SHP77 (cell line): ENCODE measurements at regions not wholly inside any gene's neighbourhood (a gene's known extent, or its start where the extent isn't known, plus 50 kb on each side); places are given as distances from the start of the nearest gene placed in this dataset.

Source experiments
- DNase-seq, 2 experiments: peaks; one replicate each; lab custom pipeline; 2025; lab: John Stamatoyannopoulos, UW

GRCh38 chr13:62040806-62041205 lies 625.2 kb upstream of the PCDH20 start:
- DNase-seq: no peak

- DNase-seq: no peak
Observed at GRCh38 chr13:62040078-62040477, 624.4 kb upstream of the PCDH20 start.

- DNase-seq: no peak
Observed at GRCh38 chr13:62038214-62038613, 622.6 kb upstream of the PCDH20 start.

GRCh38 chr13:62035981-62036380 lies 620.3 kb upstream of the PCDH20 start:
- no peak for DNase-seq

DNA sequence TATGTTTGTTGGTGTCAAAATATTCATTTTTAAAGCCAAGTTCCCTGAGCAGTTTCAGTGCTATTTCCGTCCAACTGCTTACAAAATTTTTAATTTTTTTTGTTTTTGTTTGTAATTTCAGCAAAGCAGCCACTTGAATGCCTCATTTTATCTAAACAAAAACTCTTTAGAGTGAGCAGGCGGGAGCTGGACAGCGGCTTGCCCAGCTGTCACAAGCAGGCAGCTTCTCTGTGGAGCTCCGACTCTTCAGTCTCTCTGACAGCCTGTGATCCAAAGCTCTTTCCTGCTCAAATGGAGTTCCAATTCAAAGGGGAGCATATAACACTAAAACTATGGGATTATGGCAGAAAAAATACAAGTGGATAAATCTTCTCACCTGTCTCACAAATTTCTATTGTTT lies 618.3 kb upstream of the PCDH20 start:
- DNase-seq: no peak

DNA sequence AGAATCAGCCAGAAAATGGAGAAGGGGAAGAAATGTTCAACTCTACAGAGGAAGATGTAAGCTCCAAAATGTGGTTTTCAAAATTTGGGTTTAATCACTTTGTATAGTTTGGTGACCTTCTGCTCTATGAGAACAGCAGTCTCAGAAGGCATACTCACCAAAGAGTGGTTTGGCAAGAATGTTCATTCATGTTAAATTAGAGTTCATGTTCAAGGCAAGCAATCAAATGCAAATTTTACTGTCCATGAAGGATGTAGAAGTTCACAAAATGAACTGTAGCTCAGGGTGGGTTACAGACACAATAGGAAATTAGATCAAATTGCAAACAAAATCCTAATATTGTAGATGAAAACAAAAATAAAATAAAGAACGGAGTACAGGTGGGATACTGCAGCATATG lies 606.7 kb upstream of the PCDH20 start:
- no peak for DNase-seq

DNA sequence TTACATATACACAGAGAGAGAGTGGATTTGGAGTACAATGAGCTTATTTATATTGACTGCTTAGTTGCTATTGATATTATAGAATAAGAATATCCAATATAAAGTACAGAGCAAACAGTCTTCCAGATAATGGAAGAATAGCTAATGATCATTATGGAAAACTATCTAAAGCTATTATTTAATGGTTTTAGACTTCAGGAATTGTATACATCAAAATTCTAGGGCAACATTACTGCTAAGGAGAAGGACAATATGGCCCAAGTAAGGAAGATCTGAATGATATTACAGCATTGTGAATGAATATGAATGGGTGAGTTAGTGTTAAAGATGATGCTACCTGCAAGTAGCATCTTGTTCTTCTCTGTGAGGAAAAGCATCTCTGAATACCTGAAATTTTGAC lies 604.2 kb upstream of the PCDH20 start:
- DNase-seq: no peak

- DNase-seq: peak; percentile 18 to 44
Observed at GRCh38 chr13:62014299-62014698, 598.6 kb upstream of the PCDH20 start.

DNA sequence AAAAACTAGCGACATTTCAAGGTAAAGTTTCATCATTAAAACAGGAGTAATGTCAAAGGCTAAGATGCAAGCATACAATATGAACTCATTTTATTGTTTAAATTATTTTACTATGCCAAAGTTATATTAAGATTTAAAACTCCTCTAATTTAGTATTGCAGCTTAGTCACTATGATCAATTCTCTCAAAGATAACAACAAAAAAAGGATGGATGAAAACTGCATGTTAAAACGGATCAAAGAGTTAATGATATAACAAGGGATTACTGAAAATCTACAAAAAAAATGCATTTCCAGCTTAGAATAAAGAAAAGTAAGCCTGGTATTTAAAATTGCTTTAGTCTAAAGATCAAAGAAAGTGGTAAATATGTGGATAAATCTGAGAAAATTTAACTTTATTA lies 587.8 kb upstream of the PCDH20 start:
- DNase-seq: no peak

GRCh38 chr13:61994174-61994573 lies 578.5 kb upstream of the PCDH20 start:
- no peak for DNase-seq

DNA sequence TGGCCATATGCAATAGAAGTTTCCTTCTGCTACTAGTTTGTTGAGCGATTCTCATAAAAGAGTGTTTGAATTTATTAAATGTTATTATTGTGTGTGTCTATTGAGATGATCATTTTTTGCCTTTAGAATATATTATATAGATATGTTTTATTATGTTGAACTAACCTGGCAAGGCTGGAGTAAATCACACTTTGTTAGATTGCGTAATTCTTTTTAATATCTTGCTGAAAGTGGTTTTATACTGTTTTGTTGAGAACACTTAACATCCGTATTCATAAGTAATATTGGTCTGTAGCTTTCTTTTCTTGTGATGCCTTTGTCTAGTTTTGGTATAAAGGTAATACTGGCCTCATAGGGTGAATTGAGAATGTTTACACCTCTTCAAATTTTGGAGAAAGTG lies 574.3 kb upstream of the PCDH20 start:
- no peak for DNase-seq

DNA sequence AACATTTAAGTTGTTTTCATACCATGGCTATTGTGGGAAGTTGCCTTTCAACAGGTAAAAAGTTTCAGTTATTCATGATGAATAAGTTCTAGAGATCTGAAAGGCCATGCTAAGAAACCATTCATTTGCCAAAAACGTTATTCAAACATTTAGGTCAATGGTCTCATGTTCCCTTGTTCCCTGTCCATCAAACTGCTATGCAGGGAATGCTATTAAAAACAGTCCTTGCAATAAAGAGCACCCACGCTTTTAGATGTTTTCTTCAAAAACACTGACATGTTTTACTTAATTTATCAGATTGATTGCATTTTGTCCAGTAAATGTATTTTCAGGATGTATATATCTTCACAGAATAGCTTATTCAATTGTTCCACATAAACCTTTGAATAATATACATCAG lies 573.2 kb upstream of the PCDH20 start:
- DNase-seq: no peak

DNA sequence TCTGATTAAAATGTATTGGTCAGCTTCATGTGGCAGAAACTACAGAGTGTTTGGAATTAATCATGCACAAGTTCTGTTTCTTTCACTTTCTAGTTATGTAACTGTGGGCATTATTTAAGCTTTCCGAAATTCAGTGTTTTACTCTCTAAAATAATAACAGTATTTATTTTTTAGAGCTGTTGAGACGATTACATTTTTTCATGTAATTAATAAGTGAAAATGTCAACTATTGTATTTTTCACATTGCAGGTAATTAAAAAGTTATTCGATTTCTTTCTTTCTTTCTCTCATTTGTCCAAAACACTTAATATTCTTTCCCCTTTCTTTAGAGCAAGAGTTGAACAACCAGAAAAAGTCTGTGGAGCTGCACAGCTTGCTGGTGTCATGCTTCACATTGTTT lies 559.4 kb upstream of the PCDH20 start:
- no peak for DNase-seq

DNA sequence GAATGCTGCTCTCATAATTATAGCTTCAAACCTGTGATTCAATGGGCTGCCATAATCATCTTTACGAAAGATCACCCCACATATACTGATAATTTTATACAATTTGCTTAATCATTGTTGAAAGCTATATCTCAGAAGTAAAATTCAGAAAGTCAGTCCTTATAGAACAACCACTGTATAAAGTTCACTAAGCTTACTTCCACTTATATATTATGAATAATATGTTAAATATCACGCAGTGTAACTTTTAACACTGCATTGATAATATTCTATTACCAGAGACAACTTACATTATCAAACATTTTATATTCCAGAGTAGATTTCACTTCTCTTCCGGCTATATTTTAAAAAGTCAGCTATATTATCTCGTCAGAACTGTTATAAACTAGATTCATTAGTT lies 550.1 kb upstream of the PCDH20 start:
- DNase-seq: no peak

DNA sequence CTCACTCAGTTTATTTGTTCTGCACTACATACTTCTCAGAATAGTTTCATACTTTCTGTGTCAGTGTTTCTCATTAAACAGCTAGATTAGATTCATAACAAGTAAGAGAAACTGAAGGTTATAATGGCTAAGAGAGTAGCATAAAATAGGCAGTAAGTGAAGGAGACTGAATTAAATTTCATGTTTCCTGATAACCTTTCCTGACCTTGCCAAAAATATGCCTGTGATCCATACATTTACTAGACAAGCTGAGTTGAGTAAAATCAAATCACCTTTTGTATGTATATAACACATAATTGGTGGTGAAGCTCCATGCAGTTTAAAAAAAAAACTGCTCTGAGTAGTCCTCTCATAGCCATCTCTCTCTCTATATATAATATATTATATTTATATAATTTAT lies 545.3 kb upstream of the PCDH20 start:
- no peak for DNase-seq

DNA sequence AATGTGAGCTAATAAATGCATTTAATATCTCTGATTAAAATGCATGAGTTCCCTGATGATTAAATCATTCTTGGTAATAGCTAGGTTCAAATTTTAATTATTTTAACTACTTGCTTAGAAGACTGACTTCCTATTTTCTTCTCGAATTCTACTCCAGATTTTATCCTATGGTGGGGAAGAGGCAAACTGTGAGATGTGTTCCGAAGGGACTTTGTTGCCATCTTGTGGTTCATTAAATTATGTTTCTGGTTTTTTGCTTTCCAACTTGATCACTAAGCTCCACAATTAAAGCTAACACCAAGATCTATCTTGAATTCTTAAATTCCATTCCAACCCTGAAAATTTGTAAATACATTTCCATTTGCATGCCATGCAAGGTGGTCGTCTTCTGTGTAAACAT lies 538.4 kb upstream of the PCDH20 start:
- peak in 1 of 2 experiments; percentile 27 for DNase-seq

- DNase-seq: no peak
Observed at GRCh38 chr13:61950828-61951227, 535.2 kb upstream of the PCDH20 start.

- no peak for DNase-seq
Observed at GRCh38 chr13:61944329-61944929, 528.8 kb upstream of the PCDH20 start.

- DNase-seq: no peak
Observed at GRCh38 chr13:61935710-61936109, 520.1 kb upstream of the PCDH20 start.

DNA sequence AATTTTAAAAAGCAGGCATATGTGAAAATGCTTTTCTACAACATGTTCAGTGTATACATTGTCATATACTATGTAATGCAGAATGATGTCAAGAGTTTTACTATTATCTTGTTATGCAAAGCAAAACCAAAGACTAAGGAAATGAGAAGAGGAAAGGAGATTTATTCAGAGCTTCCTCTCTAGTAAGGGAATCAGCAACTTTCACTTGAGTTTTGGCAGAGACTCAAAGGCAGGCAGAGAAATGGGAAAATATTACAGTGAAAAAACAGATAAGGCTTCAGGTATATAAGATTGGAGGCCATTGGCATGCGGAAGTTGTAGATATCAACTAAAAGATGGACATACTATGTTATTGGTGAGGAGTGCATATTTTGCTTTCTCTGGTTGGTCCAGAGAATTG lies 512.0 kb upstream of the PCDH20 start:
- no peak for DNase-seq

- DNase-seq: no peak
Observed at GRCh38 chr13:61918841-61919240, 503.2 kb upstream of the PCDH20 start.

DNA sequence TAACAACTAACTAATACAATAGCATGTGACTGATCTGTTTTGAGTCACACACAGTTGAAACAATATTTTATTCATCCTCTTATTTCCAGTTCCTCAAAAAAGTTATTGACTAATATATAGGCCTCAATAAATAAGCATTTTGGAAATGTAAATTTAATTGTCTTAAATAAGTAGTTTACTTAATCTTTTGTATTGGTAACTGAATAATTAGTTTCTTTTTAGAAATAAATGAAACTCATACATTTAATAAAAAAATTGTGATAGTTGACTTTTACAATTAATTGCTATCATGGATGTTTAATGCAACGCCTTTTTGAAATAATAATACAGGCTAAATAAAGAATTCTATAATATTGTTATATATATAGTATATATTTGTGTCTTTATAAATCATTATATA lies 500.8 kb upstream of the PCDH20 start:
- DNase-seq: no peak

GRCh38 chr13:61913183-61913582 lies 497.5 kb upstream of the PCDH20 start:
- DNase-seq: no peak

DNA sequence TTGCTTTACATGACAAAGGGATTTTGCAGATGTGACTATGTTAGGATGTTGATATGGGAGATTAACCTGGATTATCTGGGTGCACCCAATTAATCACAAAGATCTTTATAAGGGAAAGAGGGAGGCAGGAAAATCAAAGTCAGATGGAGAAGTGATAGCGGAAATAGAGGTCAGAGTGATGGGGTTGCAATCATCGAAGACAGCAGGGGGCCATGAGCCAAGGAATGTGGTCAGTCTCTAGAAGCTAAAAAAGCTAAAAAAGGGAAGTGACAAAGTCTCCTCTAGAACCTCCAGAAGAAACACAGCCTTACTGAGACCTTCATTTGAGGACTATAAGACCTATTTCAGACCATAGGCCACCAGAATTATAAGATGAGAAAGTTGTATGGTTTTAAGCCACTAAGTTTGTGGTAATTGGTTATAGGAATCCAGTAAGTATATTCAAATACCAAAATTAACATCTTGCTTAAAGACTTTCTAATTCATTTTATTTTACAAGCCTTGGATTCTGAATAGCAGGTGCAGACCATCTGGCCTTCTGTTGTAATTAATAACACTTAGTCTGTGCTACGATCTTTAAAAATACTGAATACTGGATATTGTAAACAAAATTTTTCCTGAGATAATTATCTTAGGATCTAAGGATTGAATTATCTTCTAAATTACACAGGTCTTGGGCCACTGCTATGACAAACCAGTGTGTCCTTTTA lies 493.4 kb upstream of the PCDH20 start:
- no peak for DNase-seq
